Ovary (tissue), 7 donors: ENCODE measurements at regions not wholly inside any gene's neighbourhood (a gene's known extent, or its start where the extent isn't known, plus 50 kb on each side); places are given as distances from the start of the nearest gene placed in this dataset.

Experiments
- DNase-seq, 5 donors: peaks; one replicate each; pipeline ENCODE4 v3.0.0-alpha.2; 2019 to 2020
- H3K27ac ChIP-seq, 2 donors: fragments of 200-600 bp; one replicate each; pipeline versions ENCODE4 v1.5.1 to v1.8.0; 2019 to 2022
- H3K27me3 ChIP-seq: fragments of 200-600 bp; one replicate; pipeline ENCODE4 v1.8.0; 2022
- H3K36me3 ChIP-seq: fragments of 200-600 bp; sonication (generic); one replicate; pipeline ENCODE4 v1.5.1; 2019
- H3K4me1 ChIP-seq: one replicate; pipeline ENCODE4 v1.8.1; 2013; ENCODE audit warnings: mild to moderate bottlenecking, moderate library complexity; ENCODE audit not compliant: insufficient read depth
- H3K4me3 ChIP-seq: fragments of 200-600 bp; sonication (generic); one replicate; pipeline ENCODE4 v1.5.1; 2017
- H3K9me3 ChIP-seq, 2 donors: fragments of 200-600 bp in 1 of 2; sonication (generic) in 1 of 2; one replicate each; pipeline versions ENCODE4 v1.5.1 to v1.8.1; 2013 to 2019; ENCODE audit warnings: mild to moderate bottlenecking in 1 of 2, moderate library complexity in 1 of 2
- CTCF ChIP-seq, 3 donors: fragments of 450-650 bp in 2 of 3; fragments of 200-600 bp in 1 of 3; IDR thresholded peaks; one replicate each; pipeline versions ENCODE4 v1.5.1 to v1.8.0; 2016 to 2022; ENCODE audit warnings: antibody characterized with exemption in 3 of 3, mild to moderate bottlenecking in 1 of 3
- EP300 ChIP-seq: sonication (generic); formaldehyde crosslinking; IDR thresholded peaks from one replicate; pipeline ENCODE4 v1.6.1; 2017; ENCODE audit warnings: antibody characterized with exemption
- POLR2A ChIP-seq: fragments of 450-650 bp; IDR thresholded peaks from one replicate; pipeline ENCODE4 v1.6.1; 2017; ENCODE audit warnings: antibody characterized with exemption, mild to moderate bottlenecking, moderate library complexity
- WGBS, 3 donors: extraction: QIAGEN DNeasy Blood & Tissue Kit in 1 of 3; methylation state at CpG; one replicate each; pipeline versions ENCODE4 v1.1.5 to v1.1.7; 2013 to 2017; 5-methylcytosine and 5-hydroxymethylcytosine counted together
- intact Hi-C, 4 donors: fragments of 100-400 bp; cut with DNase I; formaldehyde crosslinking; loops; one replicate each; pipeline versions ENCODE4 v1.11.0 to v1.15.1; 2022 to 2023
- donor health status: DM: no; HTN: no; CAD: no; lungs with moderate emphysema.
- donor health status: DM: no; HTN: no; CAD: no.
- donor health status: Bipolar disorder and iron deficiency.
- donor health status: DM: no; HTN: no; CAD: no.
- donor health status: DM: yes; HTN: yes; CAD: no.

- WGBS, 3 donors: 53 to 62% (median 53%) methylated on average over 2 of the region's 2 CpGs
- TF ChIP-seq POLR2A (no peak), CTCF (IDR thresholded peaks at IDR 0.05) (no peak), EP300 (no peak)
- no peaks in the 10 kb centered on the region for H3K4me1 ChIP-seq
- no peak for DNase-seq
- H3K27me3 ChIP-seq: no peaks in the 10 kb centered on the region
- no peak overlapping the region for H3K27ac ChIP-seq
- intact Hi-C loops: no loop called here
- no peaks in the 10 kb centered on the region for H3K36me3 ChIP-seq
- no peak overlapping the region for H3K4me3 ChIP-seq
- H3K9me3 ChIP-seq: no peaks in the 10 kb centered on the region
Measured at GRCh38 chr11:123330471-123330870, 99.6 kb upstream of the GRAMD1B start.

DNA sequence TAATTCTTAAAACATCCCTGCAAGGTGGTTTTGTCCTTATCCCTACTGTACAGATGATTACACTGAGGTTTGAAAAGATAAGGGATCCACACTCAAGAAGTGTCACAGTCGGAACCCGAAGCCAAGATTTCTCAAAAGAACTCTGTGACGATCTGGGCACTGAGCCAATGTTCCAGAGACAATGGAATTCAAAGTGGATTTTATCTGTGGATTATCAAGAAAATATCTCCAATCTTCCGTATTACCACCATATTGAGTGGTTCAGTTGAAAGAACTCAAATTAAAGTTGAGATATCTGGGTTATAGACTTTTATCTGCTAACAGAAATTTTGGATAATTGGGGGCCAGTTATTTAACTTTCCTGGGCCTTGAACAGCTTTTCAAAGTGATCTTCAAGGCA lies 100.0 kb upstream of the GRAMD1B start:
- Histone ChIP-seq H3K4me3 (no peak overlapping the region), H3K36me3 (no peaks in the 10 kb centered on the region), H3K9me3 (no peaks in the 10 kb centered on the region), H3K4me1 (no peaks in the 10 kb centered on the region), H3K27me3 (no peaks in the 10 kb centered on the region), H3K27ac (no peak overlapping the region)
- TF ChIP-seq EP300: no peak
- TF ChIP-seq CTCF (IDR thresholded peaks at IDR 0.05): no peak
- TF ChIP-seq POLR2A: no peak
- intact Hi-C loops: no loop called here
- no peak for DNase-seq
- WGBS, 3 donors: 45 to 52% (median 51%) methylated on average over 4 of the region's 4 CpGs

DNA sequence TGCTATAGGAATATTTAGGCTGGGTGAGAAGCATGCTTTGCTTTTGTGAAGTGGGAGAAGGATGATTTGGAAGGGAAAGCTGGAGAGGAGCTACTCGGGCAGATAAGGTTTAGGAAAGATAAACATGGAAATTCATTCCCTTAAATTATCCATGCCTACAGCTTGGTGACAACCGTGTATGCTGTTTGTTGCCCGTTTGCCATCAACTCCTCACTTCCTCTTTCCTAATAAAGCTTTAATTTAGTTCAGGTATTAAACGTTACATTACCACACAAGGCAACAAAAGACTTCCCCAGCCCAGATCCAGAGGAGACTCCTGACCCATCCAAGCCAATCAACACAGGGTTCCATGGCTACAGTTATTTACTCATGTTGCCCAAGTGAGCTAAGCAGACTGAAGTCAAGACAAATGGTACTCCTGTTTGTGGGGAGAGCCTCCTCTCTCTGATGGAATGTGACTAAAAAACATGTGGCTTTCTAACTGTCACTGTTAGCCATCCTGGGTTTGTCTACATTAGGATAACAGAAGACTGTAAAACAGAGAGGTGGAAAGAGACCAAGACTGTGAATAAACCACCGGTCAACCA lies 101.7 kb upstream of the GRAMD1B start:
- intact Hi-C loops: no loop called here
- Histone ChIP-seq H3K4me1 (no peaks in the 10 kb centered on the region), H3K36me3 (no peaks in the 10 kb centered on the region), H3K27ac (no peak overlapping the region), H3K27me3 (no peaks in the 10 kb centered on the region), H3K9me3 (no peaks in the 10 kb centered on the region), H3K4me3 (no peak overlapping the region)
- DNase-seq: no peak
- TF ChIP-seq POLR2A: no peak
- no peak for TF ChIP-seq CTCF (IDR thresholded peaks at IDR 0.05)
- no peak for TF ChIP-seq EP300
- 58 to 59% (median 59%) methylated on average over 5 of the region's 5 CpGs for WGBS, 3 donors

DNA sequence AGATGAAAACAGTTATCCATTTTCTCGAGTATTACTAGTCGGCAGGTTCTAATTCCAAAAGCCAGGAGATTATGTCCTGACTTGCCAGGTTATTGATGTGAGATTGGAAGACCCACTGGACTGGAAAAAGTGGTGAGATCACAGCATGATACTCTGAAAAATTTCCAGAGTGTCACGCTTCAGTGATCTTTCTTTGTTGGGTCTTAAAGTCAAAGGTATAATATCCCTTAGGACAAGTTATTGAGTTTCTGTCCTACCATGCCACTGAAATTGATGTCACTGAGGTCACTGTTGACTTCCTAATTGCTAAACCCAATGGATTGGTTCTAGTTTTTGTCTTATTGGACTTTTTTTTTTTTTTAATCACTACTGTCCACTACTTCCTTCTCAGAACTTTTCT lies 104.5 kb upstream of the GRAMD1B start:
- Histone ChIP-seq H3K36me3 (no peaks in the 10 kb centered on the region), H3K27ac (no peak overlapping the region), H3K9me3 (no peaks in the 10 kb centered on the region), H3K27me3 (no peaks in the 10 kb centered on the region), H3K4me3 (no peak overlapping the region), H3K4me1 (no peaks in the 10 kb centered on the region)
- DNase-seq: no peak
- TF ChIP-seq CTCF (IDR thresholded peaks at IDR 0.05) (no peak), EP300 (no peak), POLR2A (no peak)
- 82 to 88% (median 85%) methylated on average over 3 of the region's 3 CpGs for WGBS, 3 donors
- intact Hi-C loops: no loop called here
